H1 (cell line): ENCODE measurements at regions not wholly inside any gene's neighbourhood (a gene's known extent, or its start where the extent isn't known, plus 50 kb on each side); places are given as distances from the start of the nearest gene placed in this dataset.
A peak's percentile ranks its signal among the peaks of the same experiment; 100 is the strongest.

Source experiments
- CTCF ChIA-PET: fragments of 300-600 bp; sonication (Branson Sonifier 250); formaldehyde crosslinking; loops from one replicate; lab custom pipeline; 2021; ENCODE audit not compliant: partially characterized antibody; lab: Charles Lee
- POLR2A ChIA-PET: fragments of 300-600 bp; sonication (Branson Sonifier 250); formaldehyde crosslinking; loops from one replicate; lab custom pipeline; 2021; ENCODE audit warnings: inconsistent platforms; ENCODE audit not compliant: partially characterized antibody; lab: Charles Lee
- DNase-seq, 2 experiments: peaks; one replicate each; pipeline versions ENCODE4 v3.0.0 to v3.0.0-alpha.2; 2010 to 2022; ENCODE audit warnings: low spot score in 2 of 2, low read depth in 1 of 2, mixed read lengths in 1 of 2
- FAIRE-seq: peaks from 2 replicates; lab custom pipeline; 2011; peaks lifted over from hg19 to GRCh38; lab: Jason Lieb, UNC
- H2AFZ ChIP-seq: 2 replicates; pipeline ENCODE4 v1.8.1; 2012; ENCODE audit warnings: low read length, inconsistent platforms
- H2AK5ac ChIP-seq: 2 replicates; pipeline ENCODE4 v1.6.1; 2013; ENCODE audit warnings: low read depth, low read length
- H2BK120ac ChIP-seq: replicated peaks from 2 replicates; pipeline ENCODE3; 2013; ENCODE audit warnings: low read depth, low read length, inconsistent platforms
- H2BK12ac ChIP-seq: 2 replicates; pipeline ENCODE4 v1.6.1; 2013; ENCODE audit warnings: low read depth, low read length
- H2BK15ac ChIP-seq: 2 replicates; pipeline ENCODE4 v1.6.1; 2013; ENCODE audit warnings: low read length
- H2BK20ac ChIP-seq: 2 replicates; pipeline ENCODE4 v1.6.1; 2013; ENCODE audit warnings: low read length
- H2BK5ac ChIP-seq: 2 replicates; pipeline ENCODE4 v1.6.1; 2013; ENCODE audit warnings: low read depth, low read length
- H3K14ac ChIP-seq: 2 replicates; pipeline ENCODE4 v1.6.1; 2013; ENCODE audit warnings: inconsistent platforms; ENCODE audit not compliant: insufficient read length
- H3K18ac ChIP-seq: 2 replicates; pipeline ENCODE4 v1.6.1; 2013; ENCODE audit warnings: low read length; ENCODE audit errors: extremely low read depth
- H3K23ac ChIP-seq: 2 replicates; pipeline ENCODE4 v1.6.1; 2013; ENCODE audit warnings: inconsistent platforms; ENCODE audit not compliant: insufficient read length
- H3K23me2 ChIP-seq: 2 replicates; pipeline ENCODE4 v1.6.1; 2013; ENCODE audit warnings: low read depth, low read length
- H3K27ac ChIP-seq: 2 replicates; pipeline ENCODE4 v1.6.1; 2011; ENCODE audit warnings: low read depth, low read length, inconsistent platforms
- H3K27me3 ChIP-seq, 4 experiments: replicated peaks in 1 of 4; 1 replicate in 1 of 4; 2 replicates in 3 of 4; pipeline versions ENCODE4 v1.6.1 to v1.8.1; 2011 to 2013; ENCODE audit warnings: low read length in 3 of 4, mild to moderate bottlenecking in 3 of 4, inconsistent platforms in 2 of 4, mixed read lengths in 2 of 4, moderate library complexity in 1 of 4; ENCODE audit not compliant: control insufficient read depth in 3 of 4, insufficient read depth in 3 of 4; ENCODE audit errors: extremely low read depth in 1 of 4
- H3K36me3 ChIP-seq, 4 experiments: 2 replicates each; pipeline versions ENCODE4 v1.6.1 to v1.8.1; 2011 to 2013; ENCODE audit warnings: mild to moderate bottlenecking in 4 of 4, low read length in 3 of 4, moderate library complexity in 2 of 4, control low read depth in 1 of 4, inconsistent platforms in 1 of 4; ENCODE audit not compliant: insufficient read depth in 4 of 4, control insufficient read depth in 2 of 4
- H3K4ac ChIP-seq: replicated peaks from 2 replicates; pipeline ENCODE3; 2013; ENCODE audit warnings: low read length, low read depth, mixed read lengths, inconsistent platforms; ENCODE audit not compliant: insufficient read length
- H3K4me1 ChIP-seq, 4 experiments: replicated peaks in 1 of 4; 1 replicate in 1 of 4; 2 replicates in 3 of 4; pipeline versions ENCODE4 v1.6.1 to v1.8.1; 2011 to 2013; ENCODE audit warnings: low read length in 3 of 4, inconsistent platforms in 2 of 4, mixed read lengths in 1 of 4; ENCODE audit not compliant: insufficient read depth in 4 of 4, control insufficient read depth in 3 of 4
- H3K4me2 ChIP-seq, 2 experiments: 2 replicates each; pipeline versions ENCODE4 v1.6.1 to v1.8.1; 2011 to 2013; ENCODE audit warnings: low read depth in 2 of 2, low read length in 2 of 2, control low read depth in 1 of 2, inconsistent platforms in 1 of 2, mild to moderate bottlenecking in 1 of 2; ENCODE audit not compliant: insufficient read depth in 1 of 2
- H3K4me3 ChIP-seq, 4 experiments: fragments of 200-600, 300-600 bp in 1 of 4; sonication (generic), shearing (Covaris generic), sonication (Bioruptor Twin) in 1 of 4; 2 replicates each; pipeline versions ENCODE4 v1.5.1 to v1.8.1; 2011 to 2016; ENCODE audit warnings: low read length in 4 of 4, low read depth in 3 of 4, control low read depth in 2 of 4, inconsistent platforms in 2 of 4, mild to moderate bottlenecking in 2 of 4, mixed read lengths in 1 of 4, moderate library complexity in 1 of 4; ENCODE audit not compliant: insufficient read depth in 2 of 4; ENCODE audit errors: extremely low read depth in 1 of 4
- H3K56ac ChIP-seq: replicated peaks from 2 replicates; pipeline ENCODE3; 2013; ENCODE audit warnings: low read depth, mild to moderate bottlenecking, mixed read lengths, low read length, inconsistent platforms; ENCODE audit not compliant: insufficient read length
- H3K79me1 ChIP-seq: 2 replicates; pipeline ENCODE4 v1.6.1; 2013; ENCODE audit warnings: low read depth, low read length, control low read depth
- H3K79me2 ChIP-seq, 2 experiments: 2 replicates each; pipeline versions ENCODE4 v1.6.1 to v1.8.1; 2012 to 2013; ENCODE audit warnings: low read length in 2 of 2, mild to moderate bottlenecking in 2 of 2, inconsistent platforms in 1 of 2; ENCODE audit not compliant: insufficient read depth in 2 of 2, control insufficient read depth in 1 of 2
- H3K9ac ChIP-seq, 4 experiments: replicated peaks in 1 of 4; 1 replicate in 1 of 4; 2 replicates in 3 of 4; pipeline versions ENCODE4 v1.6.1 to v1.8.1; 2011 to 2013; ENCODE audit warnings: low read depth in 3 of 4, low read length in 3 of 4, control low read depth in 2 of 4, mild to moderate bottlenecking in 2 of 4, moderate library complexity in 2 of 4, inconsistent platforms in 1 of 4; ENCODE audit errors: extremely low read depth in 1 of 4
- H3K9me3 ChIP-seq, 2 experiments: 2 replicates each; pipeline versions ENCODE4 v1.6.1 to v1.8.1; 2012 to 2013; ENCODE audit warnings: mild to moderate bottlenecking in 2 of 2, moderate library complexity in 2 of 2, control low read depth in 1 of 2, inconsistent platforms in 1 of 2, low read depth in 1 of 2, low read length in 1 of 2, mixed read lengths in 1 of 2; ENCODE audit not compliant: insufficient read depth in 2 of 2
- H4K20me1 ChIP-seq, 2 experiments: replicated peaks in 1 of 2; 2 replicates each; pipeline versions ENCODE3 to v1.8.1; 2011 to 2013; ENCODE audit warnings: inconsistent platforms in 2 of 2, low read length in 2 of 2, mild to moderate bottlenecking in 1 of 2; ENCODE audit not compliant: insufficient read depth in 2 of 2, control insufficient read depth in 1 of 2
- H4K5ac ChIP-seq: 2 replicates; pipeline ENCODE4 v1.6.1; 2013; ENCODE audit warnings: low read length, low read depth, mixed read lengths, inconsistent platforms; ENCODE audit not compliant: insufficient read length
- H4K8ac ChIP-seq: 2 replicates; pipeline ENCODE4 v1.8.0; 2013; ENCODE audit warnings: mild to moderate bottlenecking, moderate library complexity, low read length, inconsistent platforms; ENCODE audit not compliant: insufficient read depth; ENCODE audit errors: extremely low read depth
- H4K91ac ChIP-seq: replicated peaks from 2 replicates; pipeline ENCODE3; 2013; ENCODE audit warnings: low read length, mixed read lengths, inconsistent platforms; ENCODE audit not compliant: insufficient read length
- CBX8 ChIP-seq: fragments of 300-800, 300-1000 bp; sonication (generic); IDR thresholded peaks from 2 replicates; pipeline ENCODE4 v1.7.1; 2016; ENCODE audit warnings: low read depth, low read length, borderline replicate concordance
- KDM1A ChIP-seq: fragments of 200-600, 300-600 bp; sonication (generic); IDR thresholded peaks from 2 replicates; pipeline ENCODE4 v1.7.1; 2016; ENCODE audit warnings: mild to moderate bottlenecking, low read length, borderline replicate concordance
- KDM5A ChIP-seq: fragments of 200-600 bp; IDR thresholded peaks from 2 replicates; pipeline ENCODE4 v1.7.1; 2012; ENCODE audit warnings: mild to moderate bottlenecking, low read length, inconsistent platforms, mixed read lengths
- NANOG ChIP-seq: IDR thresholded peaks from 2 replicates; pipeline ENCODE4 v1.6.1; 2011; ENCODE audit warnings: low read length, low read depth, mild to moderate bottlenecking, inconsistent platforms; ENCODE audit not compliant: insufficient read depth, poor library complexity, severe bottlenecking
- POLR2A ChIP-seq, 2 experiments: IDR thresholded peaks; 1 replicate in 1 of 2; 2 replicates in 1 of 2; pipeline ENCODE4 v1.6.1; 2011; ENCODE audit warnings: low read depth in 2 of 2, low read length in 2 of 2, mild to moderate bottlenecking in 2 of 2; ENCODE audit errors: control extremely low read depth in 1 of 2
- RNF2 ChIP-seq: fragments of 200-900, 300-1000 bp; sonication (generic); IDR thresholded peaks from 2 replicates; pipeline ENCODE4 v1.7.1; 2016; ENCODE audit warnings: borderline replicate concordance, low read depth, mild to moderate bottlenecking, antibody characterized with exemption, low read length; ENCODE audit not compliant: poor library complexity, severe bottlenecking; ENCODE audit errors: missing control alignments
- SRF ChIP-seq: IDR thresholded peaks from 2 replicates; pipeline ENCODE4 v1.6.1; 2011; ENCODE audit warnings: mild to moderate bottlenecking, low read depth, low read length, moderate library complexity
- TAF7 ChIP-seq: optimal IDR thresholded peaks from 2 replicates; pipeline ENCODE3; 2011; ENCODE audit warnings: low read depth, mild to moderate bottlenecking, inconsistent platforms, low read length, moderate library complexity, borderline replicate concordance
- WGBS, 2 experiments: shearing (Covaris generic) in 1 of 2; methylation state at CpG; one replicate each; pipeline versions ENCODE4 v1.1.6 to v1.1.7; 2013 to 2015; ENCODE audit warnings: low lambda C conversion rate in 2 of 2, mixed read lengths in 2 of 2, inconsistent platforms in 1 of 2, low coverage in 1 of 2, missing lambda C conversion rate in 1 of 2; ENCODE audit not compliant: insufficient replicate concordance in 2 of 2, insufficient coverage in 1 of 2, insufficient read length in 1 of 2; ENCODE audit errors: extremely low coverage in 1 of 2, missing lambda C conversion rate in 1 of 2; 5-methylcytosine and 5-hydroxymethylcytosine counted together

DNA sequence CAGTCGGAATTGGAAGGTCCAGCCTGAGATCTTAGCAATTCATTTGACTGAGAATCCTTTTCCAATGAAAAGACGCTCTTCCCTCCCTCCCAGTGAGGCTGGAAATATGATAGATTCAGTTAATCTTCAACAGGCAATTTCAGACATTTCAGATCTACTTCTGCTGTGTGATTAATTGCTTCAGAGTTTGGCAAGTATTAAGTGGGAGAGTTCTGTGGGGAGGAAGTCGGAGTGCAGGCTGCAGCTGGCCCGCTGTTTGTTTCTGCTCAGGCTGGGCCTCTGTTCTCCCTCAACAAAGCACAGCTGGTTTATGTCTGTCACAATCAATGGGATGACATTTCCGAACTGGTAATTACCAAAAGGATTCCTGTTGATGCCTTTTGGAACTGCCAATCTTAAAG, 178.2 kb downstream of the NDFIP2 start:
- TF ChIP-seq POLR2A (IDR thresholded peaks at IDR 0.05; ENCODE audit: control extremely low read depth in 1 of 2, low read depth in 2 of 2, low read length in 2 of 2) (no peak), TAF7 (no peak), KDM1A (no peak), RNF2 (no peak), SRF (no peak), CBX8 (no peak), KDM5A (no peak), NANOG (no peak)

More for the DNA sequence above, 178.2 kb downstream of the NDFIP2 start:
- Histone ChIP-seq H3K27ac (no peak overlapping the region), H4K91ac (no peak overlapping the region), H3K23me2 (no peaks in the 10 kb centered on the region), H3K56ac (no peak overlapping the region), H2BK12ac (no peak overlapping the region), H3K36me3 (no peaks in the 10 kb centered on the region), H2BK120ac (no peak overlapping the region), H2BK15ac (no peak overlapping the region), H2AFZ (peak overlapping the region; percentile 76; the same call in 1 of the 2 replicates), H4K5ac (no peak overlapping the region), H4K8ac (no peak overlapping the region), H2AK5ac (no peak overlapping the region), H3K18ac (no peak overlapping the region), H3K4ac (no peak overlapping the region), H3K14ac (no peak overlapping the region), H3K79me1 (no peaks in the 10 kb centered on the region), H2BK20ac (no peak overlapping the region), H3K4me3 (no peak overlapping the region), H3K27me3 (peaks cover 0 to 1% (median 0%) of the 10 kb centered on the region in 4 experiments; a peak in 1 of 7 replicates), H4K20me1 (no peaks in the 10 kb centered on the region), H3K9ac (no peak overlapping the region), H3K9me3 (no peaks in the 10 kb centered on the region), H2BK5ac (0 out of 2 replicates have a peak overlapping the region, but pooled peaks have one; percentile 60), H3K4me1 (peaks cover 0 to 5% (median 2%) of the 10 kb centered on the region in 4 experiments; a peak in 3 of 7 replicates), H3K79me2 (no peaks in the 10 kb centered on the region), H3K4me2 (no peak overlapping the region), H3K23ac (no peak overlapping the region)
- ChIA-PET POLR2A (no interaction called here), CTCF (interaction anchor here (0.6 to 1.7 kb wide), 7 partner anchors 10 to 114 kb away, joined by 3 to 10 read pairs (median 4); no protein-coding TSS in a partner anchor)
- DNase-seq = no peak
- no peak for FAIRE-seq
- 85% methylated on average over 5 of the region's 5 CpGs; no CpG with 5 or more reads in 1 of the 2 experiments for WGBS, 2 experiments
